Bone marrow (tissue), 2 donors: ENCODE measurements at regions not wholly inside any gene's neighbourhood (a gene's known extent, or its start where the extent isn't known, plus 50 kb on each side); places are given as distances from the start of the nearest gene placed in this dataset.

Experiments
- DNase-seq, 2 donors: peaks; one replicate each; lab custom pipeline; 2025; lab: John Stamatoyannopoulos, UW

DNA sequence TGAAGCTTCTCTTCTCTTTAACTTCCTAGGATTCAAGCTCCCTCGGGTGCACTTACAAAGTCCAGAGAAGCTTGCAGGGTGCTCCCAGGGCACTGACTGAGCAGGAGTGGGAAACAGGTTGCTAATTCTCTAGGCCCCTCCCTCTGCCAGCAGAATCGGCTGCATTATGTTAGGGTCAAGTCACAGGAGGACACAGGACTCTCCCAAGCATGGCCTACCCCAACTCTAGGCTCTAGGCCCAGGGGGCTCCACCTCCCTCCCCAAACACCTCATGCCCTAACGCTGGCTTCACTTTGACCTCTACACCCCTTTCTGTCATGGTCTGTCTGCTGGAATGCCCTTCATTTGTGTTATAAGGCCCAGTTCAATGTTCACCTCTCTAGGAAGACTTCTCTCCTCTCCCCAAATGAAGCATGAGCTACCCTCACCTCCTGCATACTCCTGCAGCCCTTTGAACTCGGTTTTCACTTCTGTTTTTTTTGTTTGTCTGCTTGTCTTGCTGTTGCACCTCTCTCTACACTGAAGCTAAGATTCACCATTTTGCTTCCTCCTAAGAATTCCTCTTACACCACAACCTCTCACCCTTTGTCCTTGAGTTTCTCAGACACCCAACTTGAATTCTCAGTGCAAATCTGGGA, 521.8 kb upstream of the ID2 start:
- no peak for DNase-seq

- no peak for DNase-seq
These were observed 520.9 kb upstream of the ID2 start for GRCh38 chr2:8160959-8161358.

GRCh38 chr2:8162552-8162951, 519.3 kb upstream of the ID2 start:
- no peak for DNase-seq

- no peak for DNase-seq
These were observed 516.3 kb upstream of the ID2 start for GRCh38 chr2:8165550-8165949.

DNA sequence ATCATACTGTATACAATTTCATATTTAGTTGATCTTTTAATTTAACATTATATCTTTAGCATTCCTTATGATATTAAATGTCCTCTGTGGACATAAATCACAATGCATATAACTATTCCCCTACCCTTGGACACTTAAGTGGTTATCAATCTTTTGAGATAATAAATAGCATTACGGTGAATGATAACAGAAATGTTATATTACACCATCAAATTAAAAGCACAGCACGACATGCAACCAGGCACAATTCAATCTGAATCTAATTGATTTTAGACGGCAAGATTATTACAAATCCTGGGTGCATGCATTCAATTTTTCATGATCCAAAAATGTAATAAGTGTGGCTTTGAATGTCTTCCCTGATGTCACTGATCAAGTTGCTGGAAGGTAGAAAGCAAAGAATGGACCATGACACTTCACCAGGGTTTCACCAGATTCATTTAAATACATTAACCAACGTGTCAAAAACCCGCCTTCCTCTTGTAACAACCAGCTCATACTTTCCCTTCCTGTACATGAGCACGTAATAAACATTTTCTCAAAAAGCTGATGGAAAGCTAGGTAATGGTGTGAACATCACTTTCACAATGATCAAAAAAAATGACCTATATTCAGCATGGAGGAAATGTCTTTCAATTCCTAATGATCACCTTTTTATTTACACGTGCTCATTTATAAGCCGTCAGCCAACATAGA, 513.7 kb upstream of the ID2 start:
- DNase-seq, result no peak

GRCh38 chr2:8168876-8169424, 512.9 kb upstream of the ID2 start:
- DNase-seq, result no peak

DNA sequence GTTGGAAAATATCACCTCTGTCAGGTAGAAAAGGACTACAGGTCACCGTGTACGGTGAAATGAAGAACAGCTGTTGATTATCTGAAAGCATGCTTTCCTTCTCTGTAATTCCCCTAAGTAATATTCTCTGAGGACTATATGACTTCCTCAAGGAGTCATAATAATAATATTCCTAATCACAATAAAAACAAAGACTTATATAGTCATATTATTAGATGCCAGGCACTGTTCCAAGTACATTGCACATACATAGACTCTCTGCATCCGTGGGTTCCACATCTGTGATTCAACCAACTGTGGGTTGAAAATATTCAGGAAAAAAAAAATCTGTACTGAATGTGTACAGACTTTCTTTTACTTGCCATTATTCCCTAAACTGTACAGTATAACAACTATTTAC, 512.4 kb upstream of the ID2 start:
- no peak for DNase-seq

GRCh38 chr2:8170552-8171327, 511.1 kb upstream of the ID2 start:
- no peak for DNase-seq

DNA sequence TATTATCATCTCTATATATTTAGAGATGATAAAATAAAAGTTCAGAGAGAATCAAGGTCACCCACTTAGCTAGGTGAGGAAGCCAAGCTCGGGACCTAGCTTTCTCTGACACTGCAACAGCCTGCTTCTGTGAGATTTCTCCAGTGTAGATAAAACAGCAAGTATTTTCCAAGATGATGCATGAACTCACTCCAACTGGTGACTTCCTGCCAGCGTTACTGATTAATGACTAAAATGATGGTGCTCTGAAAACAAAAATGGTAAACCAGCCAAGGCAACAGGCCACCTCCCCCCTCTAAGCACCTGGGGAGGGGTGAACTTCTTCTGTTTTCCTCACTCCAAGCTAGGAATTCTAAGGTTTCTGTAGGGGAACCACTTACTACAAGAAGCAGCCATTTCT, 510.2 kb upstream of the ID2 start:
- DNase-seq, result no peak

GRCh38 chr2:8172661-8173060, 509.2 kb upstream of the ID2 start:
- DNase-seq, result no peak

- DNase-seq, result no peak
These were observed 507.1 kb upstream of the ID2 start for GRCh38 chr2:8174641-8175257.

GRCh38 chr2:8176887-8177286, 505.0 kb upstream of the ID2 start:
- DNase-seq, result peak in 1 of 2 donors; percentile 49

DNA sequence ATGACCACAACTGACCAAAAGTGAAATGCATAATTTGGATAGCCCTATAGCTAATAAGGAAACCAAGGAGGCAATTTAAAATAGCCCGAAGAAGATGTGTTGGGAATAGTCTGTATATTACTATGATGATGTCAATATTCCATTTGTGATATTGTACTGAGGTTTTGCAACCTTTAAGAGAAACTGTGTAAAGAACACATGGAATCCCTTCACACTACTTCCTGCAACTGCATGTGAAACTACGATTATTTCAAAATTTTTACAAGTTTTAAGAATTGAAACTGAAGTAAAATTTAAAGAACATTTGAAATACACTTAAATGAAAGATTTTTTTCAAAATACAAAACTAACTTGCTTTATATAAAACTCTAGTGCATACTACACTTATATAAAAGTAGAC, 504.3 kb upstream of the ID2 start:
- no peak for DNase-seq

DNA sequence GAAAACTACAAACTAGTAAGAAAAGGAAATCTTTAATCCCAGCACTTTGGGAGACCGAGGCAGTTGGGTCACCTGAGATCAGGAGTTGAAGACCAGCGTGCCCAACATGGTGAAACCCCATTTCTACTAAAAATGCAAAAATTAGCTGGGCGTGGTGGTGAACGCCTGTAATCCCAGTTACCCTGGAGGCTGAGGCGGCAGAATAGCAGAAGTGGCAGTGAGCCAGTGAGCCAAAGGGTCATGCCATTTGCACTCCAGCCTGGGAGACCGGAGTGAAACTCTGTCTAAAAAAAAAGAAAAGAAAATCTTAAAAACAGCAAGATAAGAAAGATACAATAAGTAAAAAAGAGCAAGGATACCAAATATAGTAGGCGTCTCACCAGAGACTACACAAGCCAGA, 502.9 kb upstream of the ID2 start:
- no peak for DNase-seq

DNA sequence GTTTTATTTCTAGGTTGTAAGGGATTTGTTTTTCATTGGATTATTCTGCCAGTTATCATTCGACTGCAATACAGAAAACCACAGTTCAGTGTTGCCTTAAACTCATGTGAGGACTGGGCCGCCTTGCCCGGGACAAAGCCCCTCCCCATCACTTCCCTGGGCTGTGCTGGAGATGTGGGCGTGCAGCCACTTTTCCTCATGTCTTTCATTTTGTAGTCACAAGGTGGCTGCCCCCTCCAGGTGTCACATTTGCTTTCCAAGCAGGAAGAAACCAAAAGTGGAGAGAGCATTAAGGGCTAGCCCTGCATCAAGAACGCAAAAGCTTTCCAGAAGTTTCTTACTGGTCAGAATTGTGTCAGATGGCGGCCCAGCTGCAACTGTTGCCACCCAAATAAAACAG, 492.5 kb upstream of the ID2 start:
- DNase-seq, result no peak

- DNase-seq, result no peak
These were observed 491.6 kb upstream of the ID2 start for GRCh38 chr2:8190279-8190678.

DNA sequence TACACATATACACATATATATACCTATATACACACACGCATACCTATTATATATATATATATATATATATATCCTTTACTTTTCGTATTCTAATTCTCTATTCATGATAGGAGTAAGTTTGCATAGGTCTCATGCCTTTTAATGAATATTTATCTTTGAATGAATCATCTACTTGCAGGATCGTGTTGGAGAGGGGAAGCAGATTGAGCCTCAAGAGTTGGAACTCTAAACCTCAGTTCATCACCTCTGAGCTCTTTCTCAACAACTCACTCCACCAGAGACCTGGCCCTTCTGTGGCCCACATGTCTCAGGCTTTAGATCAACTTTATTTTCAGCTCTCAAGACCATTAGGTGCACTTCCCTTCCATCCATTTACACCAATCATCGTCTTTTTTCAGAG, 490.4 kb upstream of the ID2 start:
- no peak for DNase-seq

GRCh38 chr2:8193146-8193545, 488.7 kb upstream of the ID2 start:
- no peak for DNase-seq

- DNase-seq, result no peak
These were observed 487.9 kb upstream of the ID2 start for GRCh38 chr2:8193686-8194615.

- DNase-seq, result no peak
These were observed 486.1 kb upstream of the ID2 start for GRCh38 chr2:8195784-8196183.

GRCh38 chr2:8196316-8196715, 485.5 kb upstream of the ID2 start:
- DNase-seq, result no peak
